AG04449 (cell line): ENCODE measurements at regions not wholly inside any gene's neighbourhood (a gene's known extent, or its start where the extent isn't known, plus 50 kb on each side); places are given as distances from the start of the nearest gene placed in this dataset.

Experiments
- CTCF ChIA-PET: fragments of 350-600 bp; formaldehyde crosslinking; extraction: SDS; loops from one replicate; lab custom pipeline; 2021; ENCODE audit warnings: antibody characterized with exemption; lab: Yijun Ruan, JAX
- POLR2A ChIA-PET: fragments of 400-600, 350-600 bp; formaldehyde crosslinking; extraction: SDS; loops from one replicate; lab custom pipeline; 2020; ENCODE audit warnings: antibody characterized with exemption, inconsistent platforms; lab: Yijun Ruan, JAX
- DNase-seq: peaks from one replicate; pipeline ENCODE4 v3.0.0-alpha.2; 2010; ENCODE audit warnings: low read depth, low spot score
- H3K4me3 ChIP-seq: 2 replicates; pipeline ENCODE4 v1.5.1; 2011; ENCODE audit warnings: low read depth, mild to moderate bottlenecking, control low read depth, low read length
- TF ChIP-seq, protein P1 (sequence below): IDR thresholded peaks from one replicate; pipeline ENCODE4 v1.5.1; 2011; ENCODE audit warnings: mild to moderate bottlenecking, moderate library complexity, low read length, control low read depth, inconsistent platforms; ENCODE audit not compliant: insufficient read depth; ENCODE audit errors: missing control alignments

- CTCF ChIA-PET: no interaction called here
- no peak overlapping the region for H3K4me3 ChIP-seq
- TF ChIP-seq, protein P1, sequence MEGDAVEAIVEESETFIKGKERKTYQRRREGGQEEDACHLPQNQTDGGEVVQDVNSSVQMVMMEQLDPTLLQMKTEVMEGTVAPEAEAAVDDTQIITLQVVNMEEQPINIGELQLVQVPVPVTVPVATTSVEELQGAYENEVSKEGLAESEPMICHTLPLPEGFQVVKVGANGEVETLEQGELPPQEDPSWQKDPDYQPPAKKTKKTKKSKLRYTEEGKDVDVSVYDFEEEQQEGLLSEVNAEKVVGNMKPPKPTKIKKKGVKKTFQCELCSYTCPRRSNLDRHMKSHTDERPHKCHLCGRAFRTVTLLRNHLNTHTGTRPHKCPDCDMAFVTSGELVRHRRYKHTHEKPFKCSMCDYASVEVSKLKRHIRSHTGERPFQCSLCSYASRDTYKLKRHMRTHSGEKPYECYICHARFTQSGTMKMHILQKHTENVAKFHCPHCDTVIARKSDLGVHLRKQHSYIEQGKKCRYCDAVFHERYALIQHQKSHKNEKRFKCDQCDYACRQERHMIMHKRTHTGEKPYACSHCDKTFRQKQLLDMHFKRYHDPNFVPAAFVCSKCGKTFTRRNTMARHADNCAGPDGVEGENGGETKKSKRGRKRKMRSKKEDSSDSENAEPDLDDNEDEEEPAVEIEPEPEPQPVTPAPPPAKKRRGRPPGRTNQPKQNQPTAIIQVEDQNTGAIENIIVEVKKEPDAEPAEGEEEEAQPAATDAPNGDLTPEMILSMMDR: no peak
- POLR2A ChIA-PET: no interaction called here
- no peak for DNase-seq
Measured at GRCh38 chr18:44061438-44061837, 619.2 kb upstream of the SETBP1 start.

DNA sequence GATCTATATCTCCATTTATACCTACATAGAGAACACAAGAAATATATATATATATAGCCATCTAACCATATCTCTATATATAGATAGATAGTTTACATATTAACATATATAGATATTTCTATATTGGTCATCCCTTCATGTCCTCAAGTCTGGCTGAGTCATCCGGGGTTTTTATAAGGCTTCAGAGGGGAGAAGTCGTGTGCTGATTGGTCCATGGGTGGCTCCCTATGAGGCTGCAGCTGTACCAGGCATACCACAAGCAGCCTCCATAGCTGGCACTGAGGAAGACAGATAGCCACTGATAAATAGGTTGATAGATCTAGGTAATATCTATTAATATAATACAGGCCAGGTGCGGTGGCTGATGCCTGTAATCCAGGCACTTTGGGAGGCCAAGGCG is 618.3 kb upstream of the SETBP1 start:
- CTCF ChIA-PET: no interaction called here
- H3K4me3 ChIP-seq: no peak overlapping the region
- no peak for DNase-seq
- TF ChIP-seq, protein P1: no peak
- POLR2A ChIA-PET: no interaction called here

- no peak for DNase-seq
- ChIA-PET CTCF (no interaction called here), POLR2A (no interaction called here)
- H3K4me3 ChIP-seq: no peak overlapping the region
- TF ChIP-seq, protein P1: no peak
Measured at GRCh38 chr18:44065206-44065605, 615.5 kb upstream of the SETBP1 start.

DNA sequence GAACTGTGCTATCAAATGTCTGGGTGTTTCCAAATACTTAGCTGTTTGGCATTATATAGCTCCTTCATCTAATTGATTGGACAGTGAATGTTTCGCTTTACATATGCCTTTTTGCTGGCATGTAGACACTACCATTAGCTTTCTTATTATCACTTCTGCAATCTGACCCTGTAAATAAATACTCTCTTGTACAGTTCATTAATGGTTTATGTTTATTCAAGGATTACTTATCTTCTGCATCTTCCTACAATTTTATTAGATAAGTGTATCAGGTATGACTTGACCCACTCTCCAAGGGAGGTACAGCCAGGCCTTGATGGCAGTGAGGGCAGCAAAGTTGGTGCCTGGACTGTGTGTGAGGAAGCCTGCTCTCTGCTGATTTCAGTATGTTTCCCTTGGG is 614.1 kb upstream of the SETBP1 start:
- ChIA-PET CTCF (no interaction called here), POLR2A (no interaction called here)
- TF ChIP-seq, protein P1: no peak
- no peak for DNase-seq
- no peak overlapping the region for H3K4me3 ChIP-seq

DNA sequence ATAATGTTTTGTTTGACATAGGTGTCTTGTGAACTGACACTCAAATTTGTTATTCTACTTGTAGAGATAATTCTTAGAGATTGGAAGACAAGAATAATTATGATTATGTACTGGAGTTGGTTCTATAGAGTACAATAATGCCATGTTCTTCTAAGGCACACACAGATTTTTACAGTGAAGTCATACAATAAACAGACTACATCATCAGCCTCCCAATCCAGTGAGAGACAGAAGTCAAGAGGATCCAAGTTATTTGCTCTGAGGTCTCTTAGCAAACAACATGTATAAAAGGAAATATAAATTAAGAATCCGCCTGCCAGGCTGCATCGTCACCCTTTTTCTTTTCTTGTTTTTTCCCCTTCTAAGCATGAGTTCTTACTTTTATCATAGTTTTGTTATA is 613.5 kb upstream of the SETBP1 start:
- TF ChIP-seq, protein P1: no peak
- no peak for DNase-seq
- no peak overlapping the region for H3K4me3 ChIP-seq
- POLR2A ChIA-PET: no interaction called here
- CTCF ChIA-PET: no interaction called here

DNA sequence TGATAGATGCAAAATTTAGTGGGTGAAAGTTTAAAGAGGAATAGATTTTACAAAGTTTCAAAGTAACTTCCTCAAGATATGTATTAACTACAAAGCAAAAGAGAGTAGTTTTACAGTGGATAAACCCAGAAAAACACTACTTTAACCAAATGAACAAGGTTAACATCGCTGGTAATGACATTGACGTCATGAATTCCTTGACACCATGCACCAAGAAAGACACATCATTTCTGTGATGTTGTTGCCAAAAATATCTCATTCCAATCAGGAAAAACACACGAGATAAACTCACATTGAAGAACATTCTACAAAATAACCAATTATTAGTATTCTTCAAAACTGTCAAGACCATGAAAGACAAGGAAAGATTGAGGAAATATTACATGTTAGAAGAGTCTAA is 605.6 kb upstream of the SETBP1 start:
- TF ChIP-seq, protein P1: no peak
- ChIA-PET POLR2A (no interaction called here), CTCF (no interaction called here)
- DNase-seq: no peak
- H3K4me3 ChIP-seq: no peak overlapping the region
